ENCODE measurements at regions not wholly inside any gene's neighbourhood (a gene's known extent, or its start where the extent isn't known, plus 50 kb on each side); places are given as distances from the start of the nearest gene placed in this dataset.
A peak's percentile ranks its signal among the peaks of the same experiment; 100 is the strongest.

DNA sequence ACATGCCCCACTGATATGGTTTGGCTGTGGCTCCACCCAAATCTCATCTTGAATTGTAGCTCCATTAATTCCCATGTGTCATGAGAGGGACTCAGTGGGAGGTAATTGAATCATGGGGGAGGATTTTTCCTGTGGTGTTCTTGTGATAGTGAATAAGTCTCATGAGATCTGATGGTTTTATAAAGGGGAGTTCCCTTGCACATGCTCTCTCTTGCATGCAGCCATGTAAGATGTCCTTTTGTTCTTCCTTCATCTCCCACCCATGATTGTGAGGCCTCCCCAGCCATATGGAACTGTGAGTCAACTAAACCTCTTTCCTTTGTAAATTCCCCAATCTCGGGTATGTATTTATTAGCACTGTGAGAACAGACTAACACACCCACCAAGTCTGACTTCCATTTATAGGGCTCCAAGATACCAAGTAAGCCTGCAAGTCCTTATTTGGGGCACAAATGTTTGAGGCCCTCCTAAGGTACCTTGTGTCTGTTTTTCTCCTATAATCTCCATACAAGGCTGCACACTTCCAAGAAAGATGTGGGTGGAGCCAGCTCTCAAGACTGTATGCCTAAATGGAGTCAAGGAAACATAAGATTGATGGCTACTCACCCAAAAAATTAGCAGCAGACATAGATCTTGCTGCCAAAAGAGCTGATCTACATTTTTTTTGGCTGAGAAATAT lies 364.7 kb downstream of the TXNL1 start:
- DNase-seq: no peak

- DNase-seq: no peak
Observed at GRCh38 chr18:56270671-56271250, 367.6 kb downstream of the TXNL1 start.

DNA sequence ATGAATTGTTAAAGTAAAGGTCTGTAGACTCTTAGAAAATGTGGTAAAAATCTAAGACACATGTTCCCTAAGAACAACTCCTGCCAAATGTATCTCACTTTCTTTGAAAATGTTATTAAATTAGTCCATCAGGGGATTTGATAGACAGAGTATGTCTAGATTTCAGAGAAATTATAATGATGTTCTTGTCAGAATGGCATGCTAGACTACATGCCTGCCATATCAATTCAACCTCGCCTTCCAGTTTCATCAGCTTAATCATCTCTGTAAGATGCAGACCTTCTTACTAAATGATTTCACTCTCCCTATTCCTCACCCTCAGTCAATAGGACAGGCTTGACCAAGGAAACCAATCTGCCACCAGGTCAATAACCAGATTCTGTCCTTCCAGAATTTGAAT lies 368.4 kb downstream of the TXNL1 start:
- no peak for DNase-seq

DNA sequence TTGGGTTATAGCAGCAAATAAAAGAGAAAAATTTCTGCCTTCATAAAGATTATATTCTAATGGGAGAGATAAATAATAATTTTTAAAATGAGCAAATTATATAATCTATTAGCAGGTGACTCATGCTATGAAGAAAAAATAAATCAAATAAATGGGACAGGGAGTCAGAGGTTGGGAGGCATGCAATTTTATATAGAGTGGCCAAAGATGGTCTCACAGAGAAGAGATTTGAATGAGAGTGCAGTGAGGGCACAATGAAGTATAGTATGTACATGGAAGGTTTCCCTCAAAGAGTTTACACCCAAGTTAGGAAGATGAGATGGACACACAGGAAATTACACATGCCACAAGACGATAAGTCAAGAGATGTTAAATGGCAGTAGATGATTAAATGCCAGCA lies 369.4 kb downstream of the TXNL1 start:
- no peak for DNase-seq

- DNase-seq: no peak
Observed at GRCh38 chr18:56267334-56267733, 371.1 kb downstream of the TXNL1 start.

GRCh38 chr18:56258178-56258577 lies 380.2 kb downstream of the TXNL1 start:
- DNase-seq: peak; percentile 57

- DNase-seq: peak; percentile 45
Observed at GRCh38 chr18:56257205-56257604, 381.2 kb downstream of the TXNL1 start.

DNA sequence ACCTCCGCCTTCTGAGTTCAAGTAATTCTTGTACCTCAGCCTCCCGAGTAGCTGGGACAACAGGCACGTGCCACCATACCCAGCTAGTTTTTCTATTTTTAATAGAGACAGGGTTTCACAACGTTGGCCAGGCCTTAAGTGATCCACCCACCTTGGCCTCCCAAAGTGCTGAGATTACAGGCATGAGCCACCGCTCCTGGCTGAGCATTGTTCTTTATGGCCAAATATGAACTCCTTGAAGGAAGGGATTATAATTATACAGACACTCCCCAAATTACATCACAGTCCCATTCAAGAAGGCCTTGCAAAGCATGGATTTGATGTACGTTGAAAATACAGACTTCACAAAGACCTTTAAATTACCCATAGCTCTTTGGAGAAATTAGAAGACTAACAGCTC lies 381.7 kb downstream of the TXNL1 start:
- DNase-seq: no peak

DNA sequence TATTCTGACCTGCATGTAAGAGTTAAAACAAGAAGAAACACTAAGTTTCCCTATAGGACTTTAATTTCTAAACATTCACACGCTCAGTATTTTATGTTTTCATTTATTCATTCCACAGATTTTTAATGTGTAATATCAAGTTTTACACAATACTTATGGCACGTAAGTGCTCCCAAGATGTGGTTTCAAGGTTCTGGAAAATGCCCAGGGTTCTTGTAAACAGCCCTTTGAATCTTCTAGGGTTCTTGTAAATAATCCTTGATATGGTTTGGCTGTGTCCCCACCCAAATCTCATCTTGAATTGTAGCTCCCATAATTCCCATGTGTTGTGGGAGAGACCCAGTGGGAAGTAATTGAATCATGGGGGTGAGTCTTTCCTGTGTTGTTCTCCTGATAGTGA lies 383.0 kb downstream of the TXNL1 start:
- no peak for DNase-seq

GRCh38 chr18:56252456-56252855 lies 385.9 kb downstream of the TXNL1 start:
- DNase-seq: no peak

DNA sequence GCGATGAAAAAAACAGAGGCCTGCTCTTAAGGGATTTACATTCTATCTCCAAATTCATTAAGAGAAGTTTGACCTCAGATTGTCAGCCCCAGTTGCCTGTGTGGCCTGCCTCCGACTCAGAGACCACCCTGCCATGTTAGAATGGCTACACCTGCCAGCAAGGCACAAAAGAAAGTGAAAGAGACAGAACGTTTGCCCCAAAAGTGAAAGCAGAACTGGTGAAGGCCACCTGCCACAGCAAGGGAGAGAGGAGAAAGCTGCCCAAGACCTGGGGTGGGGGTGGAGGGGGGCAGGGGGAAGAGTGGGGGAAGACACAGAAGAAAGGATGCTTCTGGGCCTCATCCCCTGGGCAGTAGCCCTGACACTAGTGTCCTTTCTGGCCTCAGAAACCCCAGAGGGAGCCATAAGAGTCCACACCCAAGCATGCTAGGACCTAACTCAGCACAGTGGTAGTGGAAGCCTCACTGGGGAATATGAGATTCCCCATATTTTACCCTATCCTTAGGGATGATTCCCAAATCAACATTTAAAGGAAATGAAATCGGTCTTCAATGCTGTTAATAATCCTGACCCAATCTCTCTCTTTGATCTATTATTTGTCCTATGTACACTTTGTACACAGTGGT lies 389.7 kb downstream of the TXNL1 start:
- no peak for DNase-seq

- DNase-seq: no peak
Observed at GRCh38 chr18:56246916-56247315, 391.5 kb downstream of the TXNL1 start.

DNA sequence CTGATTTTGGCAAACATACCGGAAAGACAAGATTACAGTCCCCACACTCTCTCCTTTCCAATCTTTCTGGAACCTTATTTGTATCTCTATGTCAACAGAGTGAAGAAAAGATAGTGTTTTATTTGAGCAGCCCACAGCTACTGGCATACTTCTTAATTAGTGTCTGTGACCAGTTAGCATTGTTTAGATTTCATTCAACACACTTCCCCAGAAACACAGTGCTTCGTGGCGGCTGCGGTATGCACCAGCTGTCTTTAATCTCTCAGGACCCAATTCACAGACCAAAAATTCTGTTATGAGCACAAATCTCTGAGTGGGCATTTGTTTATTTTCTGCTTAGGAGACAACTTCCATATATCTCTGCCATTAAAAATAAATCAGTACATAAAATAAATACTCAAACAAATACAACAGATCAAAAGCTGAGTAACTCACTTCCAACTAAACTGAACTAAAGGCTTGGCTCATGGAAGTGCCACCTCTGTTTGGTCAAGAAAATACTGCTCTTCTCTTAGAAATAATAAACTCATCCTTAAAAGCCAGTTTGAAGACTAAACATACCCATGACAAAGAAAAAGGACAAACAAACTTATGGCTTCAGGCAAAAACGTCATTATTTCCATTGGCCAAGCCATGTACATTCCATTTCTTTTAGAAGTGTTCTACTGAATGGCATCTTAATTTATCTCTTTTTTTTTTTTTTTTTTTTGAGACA lies 392.4 kb downstream of the TXNL1 start:
- DNase-seq: peak; percentile 9

GRCh38 chr18:56240405-56240804 lies 398.0 kb downstream of the TXNL1 start:
- DNase-seq: no peak

DNA sequence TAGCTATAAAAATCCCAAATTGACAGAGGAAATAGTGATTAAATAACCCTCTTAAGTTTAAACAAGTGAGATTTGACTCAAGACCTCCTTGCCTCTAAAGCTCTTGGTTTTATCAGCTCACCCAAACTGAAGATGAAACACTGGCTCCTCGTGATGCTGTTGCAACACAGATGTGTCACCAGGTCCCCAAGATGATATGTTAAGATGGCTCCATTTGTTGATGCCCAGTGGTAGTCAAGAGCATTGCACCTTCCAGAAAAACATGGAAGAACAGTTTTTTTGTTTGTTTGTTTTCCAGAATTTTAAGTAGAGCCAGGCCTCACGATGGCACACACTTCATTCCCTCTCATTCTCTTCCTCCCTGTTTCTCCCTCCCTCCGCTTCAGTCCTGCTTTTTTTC lies 399.8 kb downstream of the TXNL1 start:
- peak; percentile 24 for DNase-seq

DNA sequence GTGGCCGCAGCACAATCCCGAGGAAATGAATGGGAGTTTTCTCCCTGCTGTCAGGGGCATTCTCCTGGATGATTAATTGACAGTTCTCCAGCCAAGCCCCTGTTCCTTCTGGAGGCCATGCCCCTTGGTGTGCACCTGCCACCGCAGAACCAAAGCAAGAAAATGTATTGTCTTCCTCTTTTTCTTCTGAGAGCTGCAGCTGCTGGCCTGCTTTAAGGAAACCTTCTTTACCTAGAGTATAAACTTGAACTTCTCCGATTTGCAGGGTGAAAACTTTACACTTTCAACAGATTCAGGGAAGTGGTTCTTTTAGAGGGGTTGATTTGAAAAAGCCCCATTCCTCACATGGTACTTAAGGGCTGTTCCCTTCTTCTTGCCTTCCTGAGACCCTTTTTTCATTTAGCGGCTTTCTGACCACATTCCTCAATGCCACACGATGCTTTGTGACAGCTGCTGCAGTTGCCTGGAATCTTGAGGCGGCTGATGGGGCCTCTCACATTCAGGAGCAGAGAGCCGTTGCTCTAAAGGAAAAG lies 402.8 kb downstream of the TXNL1 start:
- DNase-seq: peak; percentile 63

GRCh38 chr18:56235071-56235470 lies 403.3 kb downstream of the TXNL1 start:
- peak; percentile 16 for DNase-seq

GRCh38 chr18:56233595-56233994 lies 404.8 kb downstream of the TXNL1 start:
- DNase-seq: no peak

DNA sequence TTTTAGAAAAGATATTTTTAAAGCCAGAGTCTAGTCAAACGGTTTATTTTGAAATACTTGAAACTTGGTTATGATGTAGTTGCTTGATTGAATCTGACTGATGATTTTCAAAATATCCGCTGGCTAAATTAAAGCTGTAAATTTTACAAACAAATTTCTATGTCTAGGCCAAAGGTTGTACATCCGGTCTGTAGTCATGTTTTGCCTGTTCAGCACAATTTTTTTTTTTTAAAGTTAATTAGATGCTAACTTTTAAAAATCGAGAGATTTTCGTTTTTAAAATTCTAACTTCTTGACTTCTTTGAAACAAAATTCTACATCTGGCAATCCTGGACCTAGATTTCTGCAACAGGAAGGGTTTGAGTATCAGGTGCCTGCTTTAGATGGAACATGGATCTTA lies 412.4 kb downstream of the TXNL1 start:
- no peak for DNase-seq

GRCh38 chr18:56224669-56225561 lies 413.5 kb downstream of the TXNL1 start:
- DNase-seq: no peak

- no peak for DNase-seq
Observed at GRCh38 chr18:56221195-56222065, 417.0 kb downstream of the TXNL1 start.

GRCh38 chr18:56217406-56217805 lies 421.0 kb downstream of the TXNL1 start:
- DNase-seq: no peak
